Endothelial cell of umbilical vein (primary cell): ENCODE measurements at regions not wholly inside any gene's neighbourhood (a gene's known extent, or its start where the extent isn't known, plus 50 kb on each side); places are given as distances from the start of the nearest gene placed in this dataset.

ENCODE experiments used
- BruUV-seq: library from RNA; stranded (reverse); fragments of 400-500 nt; replicated peaks from 2 replicates; lab custom pipeline; 2021; lab: Mats Ljungman, UMichigan
- CTCF ChIA-PET: fragments of 300-600, 350-600 bp; sonication (Branson Sonifier 250); formaldehyde crosslinking; loops from one replicate; lab custom pipeline; 2021; ENCODE audit warnings: antibody characterized with exemption, inconsistent platforms; lab: Charles Lee
- POLR2A ChIA-PET: fragments of 300-600, 350-600 bp; sonication (Branson Sonifier 250); formaldehyde crosslinking; loops from one replicate; lab custom pipeline; 2021; ENCODE audit warnings: antibody characterized with exemption, inconsistent platforms; lab: Charles Lee
- DNase-seq: peaks from one replicate; pipeline ENCODE4 v3.0.0-alpha.2; 2011; ENCODE audit warnings: low read depth, low spot score
- FAIRE-seq: peaks from 2 replicates; lab custom pipeline; 2011; peaks lifted over from hg19 to GRCh38; lab: Jason Lieb, UNC
- H2AFZ ChIP-seq: 2 replicates; pipeline ENCODE4 v1.6.0; 2012; ENCODE audit warnings: low read depth, low read length, control low read depth, inconsistent platforms
- H3K27ac ChIP-seq: 2 replicates; pipeline ENCODE4 v1.5.1; 2011; ENCODE audit warnings: low read depth, mild to moderate bottlenecking, control low read depth, low read length, moderate library complexity; ENCODE audit not compliant: insufficient read depth
- H3K27me3 ChIP-seq, 2 experiments: 2 replicates each; pipeline versions ENCODE4 v1.6.0 to v1.6.1; 2011; ENCODE audit warnings: low read length in 2 of 2, mixed read lengths in 1 of 2; ENCODE audit not compliant: control insufficient read depth in 2 of 2, insufficient read depth in 2 of 2
- H3K36me3 ChIP-seq, 2 experiments: 2 replicates in 1 of 2; 3 replicates in 1 of 2; pipeline ENCODE4 v1.5.1; 2011; ENCODE audit warnings: low read length in 2 of 2, mild to moderate bottlenecking in 1 of 2, moderate library complexity in 1 of 2; ENCODE audit not compliant: control insufficient read depth in 2 of 2, insufficient read depth in 2 of 2; ENCODE audit errors: extremely low read depth in 1 of 2
- H3K4me1 ChIP-seq: 3 replicates; pipeline ENCODE4 v1.5.1; 2011; ENCODE audit warnings: mild to moderate bottlenecking, low read length; ENCODE audit not compliant: control insufficient read depth, insufficient read depth; ENCODE audit errors: extremely low read depth
- H3K4me2 ChIP-seq: 2 replicates; pipeline ENCODE4 v1.6.1; 2011; ENCODE audit warnings: low read length, control low read depth, mixed read lengths; ENCODE audit not compliant: insufficient read depth
- H3K4me3 ChIP-seq, 3 experiments: fragments of 200-600 bp in 1 of 3; sonication (generic), shearing (Covaris generic) in 1 of 3; replicated peaks in 1 of 3; 2 replicates each; pipeline ENCODE4 v1.5.1; 2011 to 2016; ENCODE audit warnings: control low read depth in 3 of 3, low read length in 3 of 3, mild to moderate bottlenecking in 2 of 3, inconsistent platforms in 1 of 3, low read depth in 1 of 3, moderate library complexity in 1 of 3; ENCODE audit not compliant: insufficient read depth in 1 of 3
- H3K79me2 ChIP-seq: 2 replicates; pipeline ENCODE4 v1.6.0; 2012; ENCODE audit warnings: low read length, inconsistent platforms; ENCODE audit not compliant: control insufficient read depth, insufficient read depth
- H3K9ac ChIP-seq: replicated peaks from 2 replicates; pipeline ENCODE3; 2011; ENCODE audit warnings: low read length, control low read depth; ENCODE audit not compliant: insufficient read depth; ENCODE audit errors: extremely low read depth
- H3K9me1 ChIP-seq: replicated peaks from 3 replicates; pipeline ENCODE4 v1.6.0; 2011; ENCODE audit warnings: mild to moderate bottlenecking, low read length; ENCODE audit not compliant: control insufficient read depth, insufficient read depth; ENCODE audit errors: extremely low read depth
- H3K9me3 ChIP-seq: replicated peaks from 2 replicates; pipeline ENCODE4 v1.5.1; 2012; ENCODE audit warnings: low read length, inconsistent platforms; ENCODE audit not compliant: control insufficient read depth, insufficient read depth
- H4K20me1 ChIP-seq: replicated peaks from 2 replicates; pipeline ENCODE3; 2011; ENCODE audit warnings: mild to moderate bottlenecking, low read length; ENCODE audit not compliant: control insufficient read depth, insufficient read depth; ENCODE audit errors: extremely low read depth
- CTCF ChIP-seq, 2 donors: IDR thresholded peaks; 1 replicate in 1 of 2; 2 replicates in 1 of 2; pipeline ENCODE4 v1.5.1; 2011; ENCODE audit warnings: low read length in 2 of 2, mild to moderate bottlenecking in 2 of 2, moderate library complexity in 2 of 2, control low read depth in 1 of 2, inconsistent platforms in 1 of 2, low read depth in 1 of 2; ENCODE audit not compliant: insufficient read depth in 1 of 2; ENCODE audit errors: extremely low read depth in 1 of 2
- EZH2 ChIP-seq: IDR thresholded peaks from 2 replicates; pipeline ENCODE4 v1.6.1; 2012; ENCODE audit warnings: borderline replicate concordance, low read depth, mild to moderate bottlenecking, moderate library complexity, low read length, inconsistent platforms; ENCODE audit not compliant: severe bottlenecking
- FOS ChIP-seq: IDR thresholded peaks from 2 replicates; pipeline ENCODE4 v1.6.1; 2011; ENCODE audit warnings: mild to moderate bottlenecking, low read length, moderate library complexity, borderline replicate concordance; ENCODE audit not compliant: insufficient read depth
- GATA2 ChIP-seq: IDR thresholded peaks from 2 replicates; pipeline ENCODE4 v1.7.0; 2011; ENCODE audit warnings: low read depth, mild to moderate bottlenecking, moderate library complexity, mixed read lengths, low read length; ENCODE audit not compliant: insufficient read length, insufficient read depth
- JUN ChIP-seq: IDR thresholded peaks from 2 replicates; pipeline ENCODE4 v1.6.1; 2011; ENCODE audit warnings: borderline replicate concordance, low read depth; ENCODE audit not compliant: insufficient read length, insufficient read depth
- MAX ChIP-seq: IDR thresholded peaks from 2 replicates; pipeline ENCODE4 v1.6.1; 2011; ENCODE audit not compliant: insufficient read depth, insufficient read length
- MYC ChIP-seq: IDR thresholded peaks from one replicate; pipeline ENCODE4 v1.6.1; 2011; ENCODE audit warnings: mild to moderate bottlenecking, low read depth, low read length
- POLR2A ChIP-seq: IDR thresholded peaks from 2 replicates; pipeline ENCODE4 v1.6.1; 2012; ENCODE audit warnings: low read depth, mild to moderate bottlenecking, control low read depth, low read length
- POLR2AphosphoS5 ChIP-seq: IDR thresholded peaks from 2 replicates; pipeline ENCODE4 v1.6.1; 2012; ENCODE audit warnings: low read depth, mild to moderate bottlenecking, control low read depth, low read length, moderate library complexity; ENCODE audit not compliant: insufficient read depth
- dilution Hi-C: fragments of 300-500 bp; cut with MboI; formaldehyde crosslinking; loops from one replicate; pipeline ENCODE4 v1.15.0; 2019; ENCODE audit warnings: low sequenced_read_pairs; ENCODE audit not compliant: extremely low pct_ligation_motif_present
- intact Hi-C: fragments of 100-400 bp; cut with micrococcal nuclease; formaldehyde crosslinking; loops from one replicate; pipeline ENCODE4 v1.10.0; 2022

- no peak overlapping the region for H3K27ac ChIP-seq
- H3K27me3 ChIP-seq, result no peaks in the 10 kb centered on the region
- no peak overlapping the region for H3K4me3 ChIP-seq
- no TSS peak for BruUV-seq
- H3K9me1 ChIP-seq, result no peaks in the 10 kb centered on the region
- no peak for DNase-seq
- ChIA-PET CTCF (no interaction called here), POLR2A (no interaction called here)
- H3K9me3 ChIP-seq, result no peaks in the 10 kb centered on the region
- no peak overlapping the region for H2AFZ ChIP-seq
- no peak overlapping the region for H3K4me2 ChIP-seq
- no peak overlapping the region for H3K9ac ChIP-seq
- no peaks in the 10 kb centered on the region for H3K4me1 ChIP-seq
- no peaks in the 10 kb centered on the region for H3K79me2 ChIP-seq
- intact Hi-C loops, result no loop called here
- dilution Hi-C loops, result no loop called here
- TF ChIP-seq MYC (no peak), POLR2A (no peak), MAX (no peak), FOS (no peak)
- FAIRE-seq, result no peak
- H3K36me3 ChIP-seq, result no peaks in the 10 kb centered on the region
- no peaks in the 10 kb centered on the region for H4K20me1 ChIP-seq
Observed at GRCh38 chr4:162931286-162931685, 235.4 kb downstream of the NAF1 start.

GRCh38 chr4:162921178-162921785 is 245.4 kb downstream of the NAF1 start:
- Histone ChIP-seq H4K20me1 (no peaks in the 10 kb centered on the region), H3K9ac (no peak overlapping the region), H3K9me1 (no peaks in the 10 kb centered on the region), H3K79me2 (no peaks in the 10 kb centered on the region), H3K27ac (no peak overlapping the region), H3K36me3 (no peaks in the 10 kb centered on the region), H2AFZ (no peak overlapping the region), H3K4me1 (no peaks in the 10 kb centered on the region), H3K4me2 (no peak overlapping the region), H3K4me3 (no peak overlapping the region), H3K27me3 (no peaks in the 10 kb centered on the region), H3K9me3 (peaks cover 4% of the 10 kb centered on the region)
- POLR2A ChIA-PET, result no interaction called here
- CTCF ChIA-PET, result no interaction called here
- dilution Hi-C loops, result no loop called here
- DNase-seq (no peak), FAIRE-seq (no peak)
- intact Hi-C loops, result no loop called here
- TF ChIP-seq CTCF (IDR thresholded peaks at IDR 0.05; ENCODE audit: extremely low read depth in 1 of 2, insufficient read depth in 1 of 2, low read depth in 1 of 2, low read length in 2 of 2) (no peak), MAX (no peak), MYC (no peak), GATA2 (no peak), POLR2A (no peak), EZH2 (no peak), POLR2AphosphoS5 (no peak), FOS (no peak), JUN (no peak)
- BruUV-seq, result no TSS peak
